Stimulated activated CD8-positive, alpha-beta memory T cell treated with anti-CD3 and anti-CD28 coated beads, Interleukin-7, amount 100 ng/mL, for 48 hours (primary cell): ENCODE measurements at regions not wholly inside any gene's neighbourhood (a gene's known extent, or its start where the extent isn't known, plus 50 kb on each side); places are given as distances from the start of the nearest gene placed in this dataset.

Experiments
- DNase-seq, 2 donors: peaks; one replicate each; pipeline ENCODE4 v3.0.0-alpha.2; 2020; ENCODE audit warnings: low read depth in 1 of 2; ENCODE audit errors: extremely low read depth in 1 of 2

DNA sequence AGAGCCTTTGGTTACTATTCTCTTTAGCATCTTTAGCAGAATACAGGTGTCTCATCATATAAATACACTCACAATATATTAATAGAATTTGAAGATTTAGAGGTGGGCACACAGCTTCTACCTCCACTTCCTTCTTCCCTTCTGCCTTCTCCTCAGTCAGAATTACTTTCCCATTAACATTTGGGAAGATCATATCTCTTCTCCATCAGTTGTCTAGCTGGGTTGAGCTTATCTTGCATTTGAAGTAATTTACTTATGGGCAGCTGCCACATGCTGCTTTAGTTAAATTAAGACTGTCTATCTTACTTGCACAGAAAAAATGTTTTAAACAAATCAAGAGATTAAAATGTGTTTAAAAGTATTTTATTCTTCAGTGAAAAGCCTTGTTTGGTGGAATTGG is 110.1 kb upstream of the ASIC2 start:
- no peak for DNase-seq

DNA sequence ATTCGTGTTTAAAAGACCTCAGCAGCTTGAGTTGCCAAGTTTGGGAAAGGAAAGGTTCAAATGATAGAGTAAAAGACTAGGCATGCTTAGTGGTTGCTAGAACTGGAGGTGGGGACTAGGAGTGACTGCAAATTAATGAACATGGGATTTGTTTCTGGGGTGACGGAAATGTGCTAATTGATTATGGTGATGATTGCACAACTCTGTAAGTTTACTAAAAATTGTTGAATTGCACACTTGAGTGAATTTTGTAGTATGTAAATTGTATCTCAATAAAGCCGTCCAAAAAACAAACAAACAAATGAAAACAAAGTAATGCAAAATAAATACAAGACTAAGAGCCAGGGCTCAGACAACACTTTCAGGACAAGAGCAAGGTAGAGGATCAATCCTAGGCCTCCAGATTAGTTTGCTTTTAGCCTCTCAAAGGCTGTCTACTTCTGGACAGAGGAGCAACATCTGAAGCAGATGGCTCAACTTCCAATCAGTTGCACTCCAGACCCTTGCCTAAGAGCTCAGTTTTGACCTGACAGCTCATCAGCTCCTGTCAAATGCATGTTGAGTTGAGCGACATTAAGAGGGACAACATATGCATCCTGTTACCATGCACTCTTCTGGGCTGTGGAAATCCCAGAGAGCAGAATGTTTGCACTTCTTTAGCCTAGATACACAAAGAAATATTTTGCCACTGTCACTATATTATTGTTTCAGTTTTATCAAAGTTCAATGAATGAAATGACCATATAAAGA is 111.2 kb upstream of the ASIC2 start:
- no peak for DNase-seq

DNA sequence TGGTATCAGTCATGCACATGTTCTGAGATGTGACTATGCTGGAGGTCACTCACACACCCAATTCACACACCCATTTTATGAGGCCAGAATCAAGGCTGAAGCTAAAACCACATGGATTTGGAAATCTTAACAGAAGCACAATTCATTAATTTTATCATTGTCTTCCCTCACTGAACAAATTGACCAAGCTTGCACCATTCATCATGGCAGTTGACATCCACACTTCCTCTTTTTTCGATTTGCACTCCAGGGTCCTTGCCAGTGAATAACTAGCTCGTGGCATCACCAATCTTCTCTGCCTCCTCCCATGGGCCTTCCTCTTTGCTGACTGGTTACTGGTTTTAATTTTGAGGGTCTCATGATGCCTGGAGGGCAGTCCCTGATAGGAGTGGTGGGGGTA is 123.0 kb upstream of the ASIC2 start:
- DNase-seq = no peak

DNA sequence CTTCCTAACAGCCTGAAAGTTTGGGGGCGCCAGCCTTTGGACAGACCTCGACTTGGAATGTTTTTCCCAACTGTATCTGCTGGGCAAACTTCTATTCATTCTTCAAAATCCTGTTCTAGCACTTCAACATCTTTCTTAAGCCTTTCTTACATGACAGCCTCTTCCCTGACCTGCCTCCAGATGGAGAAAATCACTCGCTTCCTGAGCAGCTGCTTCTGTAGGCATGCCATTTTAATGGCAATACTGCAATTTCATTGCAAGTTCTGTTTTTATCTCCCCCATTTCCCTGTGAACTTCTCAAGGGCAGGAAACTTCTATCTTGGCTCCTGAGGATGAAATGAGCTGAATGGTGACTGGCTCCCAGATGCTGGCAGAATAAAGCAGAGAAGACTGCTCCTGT is 128.8 kb upstream of the ASIC2 start:
- DNase-seq = no peak

DNA sequence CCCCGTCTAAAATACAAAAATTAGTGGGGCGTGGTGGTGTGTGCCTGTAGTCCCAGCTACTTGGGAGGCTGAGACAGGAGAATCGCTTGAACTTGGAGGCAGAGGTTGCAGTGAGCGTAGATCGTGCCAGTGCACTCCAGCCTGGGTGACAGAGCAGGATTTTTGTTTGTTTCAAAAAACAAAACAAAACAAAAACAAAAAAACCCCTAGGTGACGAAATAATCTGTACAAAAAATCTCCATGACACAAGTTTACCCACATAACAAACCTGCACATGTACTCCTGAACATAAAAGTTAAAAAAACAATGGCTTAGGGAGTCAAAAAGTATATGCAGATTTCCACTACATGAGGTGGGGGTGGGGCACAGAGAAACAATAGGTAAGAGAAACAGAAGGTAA is 140.5 kb upstream of the ASIC2 start:
- DNase-seq = no peak

DNA sequence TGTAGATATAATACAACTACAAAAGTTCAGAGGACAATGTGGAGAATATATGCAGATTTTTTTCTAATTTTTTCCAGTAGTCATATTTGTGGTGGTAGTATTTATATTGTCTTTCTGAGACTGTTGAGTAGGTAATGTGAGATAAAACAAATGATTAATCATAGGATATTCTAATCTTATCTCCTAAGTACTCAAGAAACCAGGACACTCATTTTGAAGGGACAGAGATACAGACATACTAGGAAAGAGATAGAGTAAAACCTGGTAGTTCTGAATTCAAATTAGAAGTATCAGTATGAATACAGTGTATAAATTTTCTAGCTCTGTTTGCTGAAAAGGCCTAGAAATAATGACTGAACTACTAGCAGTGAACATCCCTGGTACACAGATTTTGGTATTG is 141.7 kb upstream of the ASIC2 start:
- no peak for DNase-seq

DNA sequence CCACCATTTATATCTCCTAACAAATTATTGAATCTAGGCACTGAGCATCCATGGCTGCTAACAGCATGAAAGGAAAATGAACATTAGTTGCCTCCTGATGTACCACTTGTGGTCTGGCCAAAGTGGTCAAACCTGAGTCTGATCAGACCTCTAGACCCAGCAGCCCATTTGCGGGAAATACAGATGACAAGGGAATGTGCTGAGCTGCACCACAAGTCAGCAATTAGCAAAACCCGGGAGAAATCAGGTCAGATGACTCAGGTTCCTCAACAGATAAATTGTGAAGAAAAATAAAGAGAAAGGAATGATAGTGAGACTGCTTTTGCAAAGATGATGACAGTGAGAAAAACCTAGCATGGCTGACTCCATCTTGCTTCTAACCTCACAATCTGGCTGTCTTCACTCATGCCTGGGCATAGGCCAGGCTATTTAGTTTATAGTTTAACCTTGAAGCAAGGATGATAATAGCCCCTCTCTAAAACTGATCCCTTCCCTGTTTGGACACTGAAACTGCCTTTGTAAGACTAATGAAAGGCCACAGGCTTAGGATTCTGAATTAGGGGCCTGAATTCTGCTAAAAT is 142.7 kb upstream of the ASIC2 start:
- DNase-seq = no peak

DNA sequence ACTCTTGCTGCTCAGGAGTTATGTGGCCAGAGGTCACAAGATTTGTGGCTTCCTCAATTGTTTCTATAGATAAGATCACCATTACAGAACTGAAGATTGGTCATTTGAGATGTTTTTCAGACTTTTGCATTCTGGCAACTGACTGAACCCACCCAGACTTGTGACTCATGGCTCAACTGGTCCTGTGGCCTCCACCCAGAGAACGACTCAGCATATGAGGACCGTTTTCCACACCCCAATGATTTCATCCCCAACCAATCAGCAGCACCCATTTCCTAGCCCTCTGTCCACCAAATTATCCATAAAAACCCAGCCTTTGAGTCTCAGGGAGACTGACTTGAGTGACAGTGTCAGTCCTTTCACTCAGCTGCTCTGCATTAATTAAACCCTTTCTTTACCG is 143.2 kb upstream of the ASIC2 start:
- DNase-seq = no peak

DNA sequence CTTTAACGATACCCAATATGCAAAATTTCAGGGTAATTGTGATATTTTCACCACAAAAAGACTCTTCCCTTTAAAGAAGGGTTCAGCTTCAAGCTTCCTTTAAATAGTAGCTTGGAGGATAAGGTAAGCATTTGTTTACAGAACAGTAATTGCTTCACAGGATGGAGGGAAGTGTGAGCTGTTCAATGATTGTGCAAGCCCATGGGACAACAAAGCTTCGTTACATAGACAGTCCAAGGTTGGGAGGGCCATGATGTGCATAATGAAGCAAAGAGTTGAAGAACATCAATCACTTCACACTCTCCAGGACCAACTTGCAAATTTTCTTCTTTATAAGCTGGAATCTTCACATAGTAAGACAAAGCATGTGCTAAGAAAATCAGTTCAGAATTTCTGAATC is 145.0 kb upstream of the ASIC2 start:
- no peak for DNase-seq

DNA sequence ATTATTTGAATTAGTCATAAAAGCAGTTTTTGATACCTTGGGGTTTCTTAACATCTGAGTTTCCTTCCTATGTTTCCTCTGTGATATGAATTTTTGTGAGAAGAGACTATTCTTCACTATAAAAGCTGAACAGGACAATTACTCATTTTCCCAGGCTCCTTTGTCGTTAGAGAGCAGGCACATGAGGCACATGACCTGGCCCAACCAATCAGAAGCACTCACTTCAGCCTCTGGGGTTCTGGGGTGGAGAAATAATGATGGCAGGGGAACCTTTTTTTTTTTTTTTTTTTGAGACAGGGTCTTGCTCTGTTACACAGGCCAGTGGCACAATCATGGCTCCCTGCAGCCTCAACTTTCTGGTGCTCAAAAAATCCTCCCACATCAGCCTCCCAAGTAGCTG is 145.5 kb upstream of the ASIC2 start:
- no peak for DNase-seq

DNA sequence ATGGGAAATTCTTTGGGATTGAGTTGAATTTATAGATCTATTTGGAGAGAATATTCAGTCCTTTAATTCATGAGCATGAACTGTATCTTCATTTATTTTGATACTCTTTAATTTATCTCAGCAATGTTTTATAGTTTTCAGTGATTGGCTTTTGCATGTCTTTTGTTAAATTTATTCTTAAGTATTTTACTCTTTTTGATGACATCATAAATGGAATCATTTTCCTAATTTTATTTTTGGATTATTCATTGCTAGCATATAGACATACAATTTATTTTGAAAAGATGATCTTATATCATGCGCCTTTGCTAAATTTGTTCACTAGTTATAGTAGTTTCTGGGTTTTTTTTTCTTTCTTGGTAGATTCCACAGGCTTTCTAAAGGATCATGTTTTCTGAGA is 149.2 kb upstream of the ASIC2 start:
- no peak for DNase-seq

DNA sequence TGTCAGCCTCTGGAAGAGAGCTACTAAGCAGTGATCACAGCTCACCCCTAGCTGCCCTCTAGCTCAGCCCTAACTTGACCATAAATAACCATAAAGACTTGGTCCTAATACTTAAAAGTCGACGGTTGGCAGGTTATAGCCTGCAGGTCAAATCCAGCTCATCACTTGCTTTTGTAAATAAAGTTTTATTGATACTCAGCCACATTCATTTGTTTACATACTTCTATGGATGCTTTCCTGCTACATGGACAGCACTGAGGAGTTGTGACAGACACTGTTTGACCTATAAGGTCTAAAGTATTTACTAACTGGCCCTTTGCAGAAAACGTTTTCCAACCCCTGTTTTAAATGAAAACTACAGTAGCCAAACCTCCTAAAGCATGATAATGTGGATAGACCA is 151.6 kb upstream of the ASIC2 start:
- no peak for DNase-seq

DNA sequence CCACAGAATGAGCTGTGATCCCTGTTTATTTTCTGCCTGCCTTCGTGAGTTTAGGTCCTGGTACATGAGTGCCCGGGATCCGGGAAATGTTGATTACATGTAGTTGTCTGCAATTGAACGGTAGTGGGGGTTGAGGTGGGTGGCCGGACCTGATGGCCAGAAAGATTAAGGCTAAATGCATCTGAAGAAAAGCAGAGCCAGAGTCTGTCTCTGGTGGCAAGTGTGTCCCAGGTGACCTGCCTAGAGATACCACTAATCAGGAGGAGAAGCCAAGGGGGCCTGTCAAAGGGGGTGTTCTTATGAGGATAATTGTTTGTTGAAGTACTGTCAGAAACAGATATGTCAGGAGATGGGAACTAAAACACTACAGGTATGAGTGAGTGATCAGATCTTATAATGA is 154.0 kb upstream of the ASIC2 start:
- no peak for DNase-seq

DNA sequence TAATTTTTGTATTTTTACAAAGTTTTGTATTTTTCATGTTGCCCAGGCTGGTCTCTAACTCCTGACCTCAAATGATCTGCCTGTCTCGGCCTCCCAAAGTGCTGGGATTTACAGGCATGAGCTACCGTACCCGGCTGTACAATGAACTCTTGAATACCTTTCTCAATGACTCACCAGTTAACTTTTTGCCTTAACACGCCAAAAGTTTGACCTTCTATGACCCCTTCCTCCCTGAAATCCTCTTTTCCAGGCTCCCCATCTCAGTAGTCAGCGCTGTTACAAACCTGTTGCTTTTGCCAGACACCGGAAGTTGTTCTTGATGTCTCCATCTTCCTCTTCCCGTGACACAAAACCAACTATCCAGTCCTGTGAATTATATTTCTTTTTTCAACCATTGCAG is 158.1 kb upstream of the ASIC2 start:
- no peak for DNase-seq

DNA sequence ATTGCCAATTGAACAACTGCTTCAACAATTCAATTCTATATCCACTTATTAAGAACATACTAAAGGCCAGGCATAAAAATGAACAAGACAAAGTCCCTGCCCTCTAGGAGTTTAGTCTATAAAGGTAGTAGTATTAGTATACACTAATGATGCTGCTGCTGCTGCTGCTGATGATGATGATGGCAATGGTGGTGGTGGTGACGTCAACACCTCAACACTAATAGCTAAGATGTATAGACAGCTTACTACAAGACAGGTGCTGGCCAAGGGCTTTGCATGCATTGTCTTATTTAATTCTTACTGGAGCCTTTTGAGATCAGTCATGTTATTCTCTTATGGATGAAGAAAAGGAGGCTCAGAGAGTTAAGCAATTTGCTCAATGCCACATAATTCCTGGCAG is 164.4 kb upstream of the ASIC2 start:
- DNase-seq = no peak

DNA sequence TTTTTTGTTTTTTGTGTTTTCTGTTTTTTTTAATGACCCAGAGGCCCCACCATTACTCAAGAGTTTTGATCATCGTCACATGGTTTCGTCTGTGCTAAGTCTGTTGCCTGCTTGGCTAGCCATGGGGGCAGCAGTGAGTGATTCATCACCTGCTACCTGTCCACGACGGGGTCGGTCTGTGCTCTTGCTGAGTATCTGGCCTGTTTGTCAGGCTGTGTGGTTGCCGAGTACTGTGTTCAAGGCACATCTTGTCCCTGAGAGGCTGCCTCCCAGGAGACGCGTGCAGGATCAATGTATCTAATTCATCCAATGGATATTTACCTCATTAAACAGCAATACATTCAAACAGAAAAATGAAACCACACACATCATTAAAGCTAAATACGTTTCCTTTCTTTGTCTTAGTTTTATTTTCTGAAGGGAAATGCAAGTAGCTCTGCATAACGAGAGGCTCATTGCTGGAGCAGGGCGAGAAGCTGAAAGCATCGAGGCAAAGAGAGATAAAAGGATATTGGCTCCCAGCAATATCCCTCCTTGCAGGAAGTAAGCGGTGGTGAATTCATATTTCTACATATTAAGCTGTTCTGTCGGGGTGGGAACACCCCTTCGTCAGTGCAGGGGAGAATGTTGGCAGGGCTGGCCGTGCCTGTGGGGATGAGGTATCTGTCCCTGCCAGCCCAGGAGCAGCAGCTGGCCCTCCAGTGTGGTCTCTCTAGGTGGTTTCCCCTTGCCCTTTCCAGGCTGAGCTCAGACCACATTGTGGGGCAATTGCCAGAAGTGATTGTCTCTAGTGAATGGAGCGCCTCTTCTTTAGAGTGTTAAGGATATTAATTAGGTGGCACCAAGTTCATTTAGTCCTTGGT is 166.2 kb upstream of the ASIC2 start:
- DNase-seq = no peak

DNA sequence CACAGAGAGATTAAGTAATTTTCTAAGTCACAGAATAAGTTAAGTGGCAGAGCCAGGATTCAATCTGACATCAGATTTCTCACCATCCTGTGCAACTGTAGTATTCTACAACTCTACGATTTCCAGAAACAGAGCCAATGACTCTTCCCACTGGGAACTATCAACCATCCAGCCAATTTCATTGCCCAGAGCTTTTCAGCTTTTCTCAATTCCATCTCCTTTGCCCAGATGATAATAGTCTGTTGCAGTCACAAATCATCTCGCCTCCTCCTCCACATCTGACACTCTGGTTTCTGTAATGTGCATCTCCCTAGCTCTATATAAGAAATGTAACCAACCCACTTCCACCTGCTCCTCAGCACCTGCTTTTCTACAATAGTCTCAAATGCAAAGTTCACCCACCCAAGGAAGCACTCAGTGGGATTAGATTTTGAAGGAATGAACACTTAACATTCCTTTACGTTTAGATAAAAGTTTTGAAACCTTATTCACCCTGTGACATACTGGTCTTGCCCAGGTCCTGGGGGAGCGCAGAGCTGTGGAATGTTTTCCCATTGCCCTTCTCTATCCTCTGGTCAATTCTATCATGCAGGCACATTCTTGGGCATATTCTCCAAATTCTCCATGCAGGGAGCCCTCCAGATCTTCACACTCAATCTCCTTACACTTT is 167.8 kb upstream of the ASIC2 start:
- no peak for DNase-seq

DNA sequence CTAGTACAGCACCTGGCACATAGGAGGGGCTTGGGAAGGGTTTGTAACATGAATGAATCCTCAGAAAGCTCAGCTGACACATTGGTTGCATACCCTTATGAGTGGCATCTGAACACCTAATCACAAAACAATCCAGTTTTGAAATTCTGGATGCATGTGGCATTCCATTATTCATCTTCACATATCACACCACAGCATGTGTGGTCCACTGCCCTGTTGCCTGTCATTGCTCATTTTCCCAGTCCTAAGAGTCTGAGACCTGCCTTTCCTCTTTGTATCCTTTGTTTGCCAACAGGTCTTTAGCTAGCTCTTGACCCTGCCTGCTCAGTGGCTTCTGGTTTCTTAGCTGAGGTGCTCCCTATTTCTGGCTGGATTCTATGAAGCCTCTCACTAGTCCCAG is 170.8 kb upstream of the ASIC2 start:
- DNase-seq = no peak

DNA sequence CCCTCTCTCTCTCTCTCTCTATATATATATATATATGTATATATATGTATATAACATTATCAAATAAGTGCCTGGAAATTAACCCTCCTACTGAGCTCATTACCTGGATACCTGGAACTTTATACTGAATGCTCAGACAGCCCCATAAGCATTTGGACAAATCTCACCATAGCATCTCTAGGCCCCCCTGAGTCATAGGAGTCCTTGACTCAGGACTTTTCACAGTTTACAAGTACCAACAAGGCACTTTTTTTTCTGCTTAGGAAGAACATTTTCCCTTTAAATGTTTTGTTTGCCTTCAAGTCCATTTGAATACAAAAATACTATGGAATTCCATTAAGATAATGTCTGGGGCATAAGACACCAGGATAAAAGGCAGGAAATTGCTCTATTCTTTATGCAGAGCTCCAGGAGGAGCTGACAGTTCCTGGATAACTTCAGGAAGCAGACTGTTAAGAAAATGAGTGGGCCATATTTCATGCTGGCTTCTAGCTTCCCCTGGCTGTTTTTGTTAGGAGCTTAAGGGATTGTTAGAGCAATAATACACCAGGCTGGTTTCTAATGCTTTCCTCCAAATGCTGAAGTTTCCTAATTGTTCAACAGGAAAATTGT is 171.7 kb upstream of the ASIC2 start:
- DNase-seq = no peak

DNA sequence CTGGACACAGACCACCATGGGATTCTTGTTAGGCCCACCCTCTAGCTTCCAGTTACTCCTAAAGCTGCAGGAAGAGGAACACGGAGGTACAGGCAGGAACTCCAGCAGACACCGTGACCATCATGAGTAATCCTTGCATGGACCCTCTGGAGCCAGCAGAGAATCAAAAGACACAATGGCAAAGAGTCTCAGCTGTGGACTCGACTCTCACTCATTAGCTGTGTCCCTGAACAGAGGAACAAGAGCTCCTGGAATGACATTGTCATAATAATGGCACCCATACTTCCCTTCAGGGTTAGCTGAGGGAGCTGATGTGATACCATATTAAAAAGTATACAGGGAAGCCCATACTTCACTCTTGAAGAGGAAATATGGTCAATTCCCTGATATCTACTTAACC is 176.3 kb upstream of the ASIC2 start:
- no peak for DNase-seq

DNA sequence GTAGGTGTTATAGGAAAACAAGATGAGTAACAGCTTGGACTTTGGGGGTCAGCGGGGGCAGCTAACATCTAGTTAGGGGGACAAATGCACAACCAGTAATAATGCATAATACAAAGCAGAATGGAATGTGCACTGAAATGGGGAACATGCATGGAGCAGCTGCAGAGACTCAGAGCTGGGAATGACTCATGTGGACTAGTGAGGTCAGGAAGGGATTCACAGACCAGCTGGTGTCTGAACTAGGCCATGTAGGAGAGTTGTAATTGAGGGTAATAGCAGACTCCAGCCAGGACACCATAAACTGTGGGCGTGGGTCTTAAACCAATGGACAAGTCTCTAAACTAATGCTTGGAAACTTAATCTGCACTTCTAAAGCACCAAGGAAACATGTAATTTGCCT is 176.8 kb upstream of the ASIC2 start:
- no peak for DNase-seq
